Tibial artery (tissue), 4 donors: ENCODE measurements at regions not wholly inside any gene's neighbourhood (a gene's known extent, or its start where the extent isn't known, plus 50 kb on each side); places are given as distances from the start of the nearest gene placed in this dataset.

Experiments
- DNase-seq, 2 donors: peaks; one replicate each; pipeline ENCODE4 v3.0.0-alpha.2; 2019
- H3K27ac ChIP-seq, 2 donors: fragments of 200-600 bp; sonication (generic) in 1 of 2; 1 replicate in 1 of 2; 2 replicates in 1 of 2; pipeline ENCODE4 v1.5.1; 2018 to 2019; ENCODE audit warnings: mild to moderate bottlenecking in 1 of 2
- H3K27me3 ChIP-seq, 2 donors: fragments of 200-600 bp; sonication (generic) in 1 of 2; one replicate each; pipeline versions ENCODE4 v1.5.1 to v1.6.0; 2016 to 2019
- H3K36me3 ChIP-seq, 3 donors: fragments of 200-600 bp; sonication (generic) in 2 of 3; one replicate each; pipeline ENCODE4 v1.5.1; 2016 to 2019; ENCODE audit warnings: mild to moderate bottlenecking in 2 of 3
- H3K4me1 ChIP-seq, 4 donors: fragments of 200-600 bp; sonication (generic) in 2 of 4; 1 replicate in 3 of 4; 2 replicates in 1 of 4; pipeline ENCODE4 v1.5.1; 2016 to 2019
- H3K4me3 ChIP-seq, 2 donors: fragments of 200-600 bp; sonication (generic) in 1 of 2; 1 replicate in 1 of 2; 2 replicates in 1 of 2; pipeline ENCODE4 v1.5.1; 2018 to 2019; ENCODE audit warnings: mild to moderate bottlenecking in 2 of 2
- H3K9me3 ChIP-seq, 3 donors: fragments of 200-600 bp; sonication (generic) in 1 of 3; one replicate each; pipeline ENCODE4 v1.5.1; 2016 to 2019
- intact Hi-C: fragments of 100-400 bp; cut with DNase I; formaldehyde crosslinking; loops from one replicate; pipeline ENCODE4 v1.15.0; 2023; ENCODE audit warnings: low total_unique reads
- TF ChIP-seq, protein P1 (sequence below), 2 experiments: fragments of 200-600 bp in 1 of 2; fragments of 450-650 bp in 1 of 2; IDR thresholded peaks; one replicate each; pipeline ENCODE4 v1.5.1; 2017 to 2019; ENCODE audit warnings: antibody characterized with exemption in 2 of 2, mild to moderate bottlenecking in 1 of 2, moderate library complexity in 1 of 2

DNA sequence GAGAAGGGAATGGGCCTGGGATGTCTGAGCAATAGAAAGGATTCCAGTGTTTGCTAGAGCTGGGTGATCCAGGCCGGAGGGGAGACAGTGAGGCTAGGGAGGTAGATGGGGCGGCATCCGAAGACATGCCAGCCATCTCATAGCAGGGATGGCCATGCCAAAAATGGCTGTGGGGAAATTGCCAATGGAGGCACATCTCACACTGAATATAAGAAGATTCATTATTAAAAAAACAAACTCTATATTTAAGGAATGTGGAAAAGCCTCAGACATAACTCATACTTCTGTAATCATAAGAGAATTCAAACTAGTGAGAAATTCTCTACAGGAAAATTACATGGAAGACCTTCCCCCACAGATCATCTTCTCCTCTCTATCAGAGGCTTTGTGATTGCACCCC, 289.2 kb downstream of the FGF9 start:
- Histone ChIP-seq H3K27me3 (no peaks in the 10 kb centered on the region), H3K36me3 (no peaks in the 10 kb centered on the region), H3K4me1 (no peaks in the 10 kb centered on the region), H3K4me3 (no peak overlapping the region), H3K9me3 (no peaks in the 10 kb centered on the region), H3K27ac (no peak overlapping the region)
- no peak for DNase-seq
- intact Hi-C loops: no loop called here
- TF ChIP-seq, protein P1, sequence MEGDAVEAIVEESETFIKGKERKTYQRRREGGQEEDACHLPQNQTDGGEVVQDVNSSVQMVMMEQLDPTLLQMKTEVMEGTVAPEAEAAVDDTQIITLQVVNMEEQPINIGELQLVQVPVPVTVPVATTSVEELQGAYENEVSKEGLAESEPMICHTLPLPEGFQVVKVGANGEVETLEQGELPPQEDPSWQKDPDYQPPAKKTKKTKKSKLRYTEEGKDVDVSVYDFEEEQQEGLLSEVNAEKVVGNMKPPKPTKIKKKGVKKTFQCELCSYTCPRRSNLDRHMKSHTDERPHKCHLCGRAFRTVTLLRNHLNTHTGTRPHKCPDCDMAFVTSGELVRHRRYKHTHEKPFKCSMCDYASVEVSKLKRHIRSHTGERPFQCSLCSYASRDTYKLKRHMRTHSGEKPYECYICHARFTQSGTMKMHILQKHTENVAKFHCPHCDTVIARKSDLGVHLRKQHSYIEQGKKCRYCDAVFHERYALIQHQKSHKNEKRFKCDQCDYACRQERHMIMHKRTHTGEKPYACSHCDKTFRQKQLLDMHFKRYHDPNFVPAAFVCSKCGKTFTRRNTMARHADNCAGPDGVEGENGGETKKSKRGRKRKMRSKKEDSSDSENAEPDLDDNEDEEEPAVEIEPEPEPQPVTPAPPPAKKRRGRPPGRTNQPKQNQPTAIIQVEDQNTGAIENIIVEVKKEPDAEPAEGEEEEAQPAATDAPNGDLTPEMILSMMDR (IDR thresholded peaks at IDR 0.05): no peak

DNA sequence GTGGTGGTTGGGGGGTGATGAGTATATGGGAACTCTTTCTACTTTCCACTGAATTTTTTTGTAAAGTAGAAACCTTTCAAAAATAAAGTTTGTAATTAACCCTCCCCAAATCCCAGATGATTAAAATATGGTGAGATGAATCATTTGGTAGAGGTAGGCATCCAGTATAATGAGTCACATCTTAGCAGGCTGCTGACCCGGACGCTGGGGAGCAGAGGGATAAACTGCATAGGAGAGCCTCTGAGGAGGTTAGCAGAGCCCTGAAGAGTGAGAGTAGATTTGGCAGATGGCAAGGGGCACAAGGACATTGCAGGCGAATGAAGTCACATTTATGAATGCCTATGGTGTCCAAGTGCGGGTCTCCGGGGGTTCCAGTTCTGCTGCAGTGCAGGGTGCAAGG, 293.8 kb downstream of the FGF9 start:
- DNase-seq: no peak
- Histone ChIP-seq H3K36me3 (no peaks in the 10 kb centered on the region), H3K27me3 (no peaks in the 10 kb centered on the region), H3K9me3 (no peaks in the 10 kb centered on the region), H3K4me3 (no peak overlapping the region), H3K27ac (no peak overlapping the region), H3K4me1 (no peaks in the 10 kb centered on the region)
- TF ChIP-seq, protein P1 (IDR thresholded peaks at IDR 0.05): no peak
- intact Hi-C loops: no loop called here

DNA sequence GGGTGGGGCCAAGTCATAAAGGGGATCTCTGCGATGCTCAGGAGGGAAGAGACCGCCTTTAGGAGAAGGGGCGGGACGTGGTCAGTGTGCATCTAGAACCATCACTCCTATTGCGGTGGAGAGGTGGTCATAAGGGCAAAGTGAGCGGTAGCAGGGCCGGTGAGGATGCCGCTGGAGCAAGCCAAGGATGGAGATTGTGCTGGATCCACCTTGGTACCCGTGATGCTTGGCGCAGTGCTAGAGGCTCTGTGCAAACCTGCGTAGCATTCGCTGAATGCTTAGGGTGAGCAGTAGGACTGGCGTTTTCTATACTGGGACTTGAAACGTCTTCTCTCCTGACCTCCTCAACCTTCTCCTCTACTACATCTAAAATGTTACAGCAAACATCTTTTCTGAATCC, 294.2 kb downstream of the FGF9 start:
- TF ChIP-seq, protein P1 (IDR thresholded peaks at IDR 0.05): no peak
- no peak for DNase-seq
- Histone ChIP-seq H3K27ac (no peak overlapping the region), H3K4me3 (no peak overlapping the region), H3K4me1 (no peaks in the 10 kb centered on the region), H3K9me3 (no peaks in the 10 kb centered on the region), H3K27me3 (no peaks in the 10 kb centered on the region), H3K36me3 (no peaks in the 10 kb centered on the region)
- intact Hi-C loops: no loop called here

DNA sequence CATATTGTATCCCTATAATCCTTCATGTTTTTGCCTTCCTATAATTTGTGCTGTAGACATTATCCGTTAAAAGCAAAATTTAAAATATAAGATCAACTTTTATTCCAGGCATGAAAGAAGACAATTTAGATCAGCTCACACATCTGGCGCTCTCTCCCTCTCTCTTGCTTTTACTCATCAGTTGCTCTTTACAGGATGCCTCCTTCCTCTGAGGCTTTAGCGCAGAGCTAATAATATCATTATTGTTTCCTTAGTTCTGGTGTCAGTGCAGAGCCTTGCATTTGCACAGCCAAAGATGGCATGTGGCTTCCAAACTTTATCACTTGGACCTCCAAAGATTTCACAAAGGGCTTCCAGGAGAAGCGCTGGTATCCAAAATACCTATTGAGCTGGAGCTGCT, 295.1 kb downstream of the FGF9 start:
- H3K27me3 ChIP-seq: no peaks in the 10 kb centered on the region
- DNase-seq: no peak
- no peaks in the 10 kb centered on the region for H3K4me1 ChIP-seq
- no peaks in the 10 kb centered on the region for H3K9me3 ChIP-seq
- H3K4me3 ChIP-seq: no peak overlapping the region
- TF ChIP-seq, protein P1 (IDR thresholded peaks at IDR 0.05): no peak
- no peak overlapping the region for H3K27ac ChIP-seq
- intact Hi-C loops: no loop called here
- no peaks in the 10 kb centered on the region for H3K36me3 ChIP-seq

DNA sequence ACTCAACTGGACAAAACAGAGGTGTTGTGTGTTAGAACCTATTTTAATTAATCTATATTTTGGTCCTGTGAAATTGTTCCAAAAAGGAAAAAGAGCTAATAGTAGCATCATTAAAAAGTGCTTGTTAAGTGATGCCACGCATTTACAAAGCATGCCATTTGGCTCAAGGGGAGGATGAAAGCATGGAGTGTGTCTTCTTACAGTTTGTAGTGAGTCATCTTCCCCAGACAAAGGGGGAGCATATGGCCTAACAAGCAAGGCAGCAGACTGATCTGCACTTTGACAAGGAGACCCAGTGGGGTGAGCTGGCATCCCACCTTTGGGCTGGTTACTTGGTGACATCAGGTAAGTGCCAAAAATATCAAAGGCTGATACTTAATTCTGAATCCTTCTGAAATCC, 297.0 kb downstream of the FGF9 start:
- Histone ChIP-seq H3K27me3 (no peaks in the 10 kb centered on the region), H3K36me3 (no peaks in the 10 kb centered on the region), H3K4me1 (peaks cover 0 to 6% (median 0%) of the 10 kb centered on the region in 4 donors), H3K4me3 (no peak overlapping the region), H3K27ac (no peak overlapping the region), H3K9me3 (no peaks in the 10 kb centered on the region)
- intact Hi-C loops: no loop called here
- no peak for DNase-seq
- TF ChIP-seq, protein P1 (IDR thresholded peaks at IDR 0.05): no peak

DNA sequence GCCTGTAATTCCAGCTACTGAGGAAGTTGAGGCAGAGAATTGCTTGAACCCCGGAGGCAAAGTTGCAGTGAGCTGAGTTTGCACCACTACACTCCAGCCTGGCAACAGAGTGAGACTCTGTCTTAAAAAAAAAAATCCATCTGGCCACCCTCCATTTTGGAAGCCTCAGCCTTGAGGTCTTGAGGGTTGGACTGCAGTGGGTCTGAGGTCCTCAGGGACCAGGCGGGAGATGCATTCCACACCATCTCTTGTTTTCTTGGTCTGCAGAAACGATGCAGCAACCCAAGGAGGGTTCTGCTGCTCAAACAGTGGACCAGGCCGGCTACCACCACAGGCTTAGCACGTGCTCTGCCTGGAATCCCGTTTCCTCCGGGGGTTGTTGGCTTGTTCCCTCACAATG, 299.3 kb downstream of the FGF9 start:
- DNase-seq: no peak
- Histone ChIP-seq H3K9me3 (no peaks in the 10 kb centered on the region), H3K27me3 (no peaks in the 10 kb centered on the region), H3K4me1 (peaks cover 0 to 6% (median 0%) of the 10 kb centered on the region in 4 donors), H3K36me3 (no peaks in the 10 kb centered on the region), H3K4me3 (no peak overlapping the region), H3K27ac (no peak overlapping the region)
- intact Hi-C loops: no loop called here
- TF ChIP-seq, protein P1 (IDR thresholded peaks at IDR 0.05): no peak
